ENCODE measurements at regions not wholly inside any gene's neighbourhood (a gene's known extent, or its start where the extent isn't known, plus 50 kb on each side); places are given as distances from the start of the nearest gene placed in this dataset.

DNA sequence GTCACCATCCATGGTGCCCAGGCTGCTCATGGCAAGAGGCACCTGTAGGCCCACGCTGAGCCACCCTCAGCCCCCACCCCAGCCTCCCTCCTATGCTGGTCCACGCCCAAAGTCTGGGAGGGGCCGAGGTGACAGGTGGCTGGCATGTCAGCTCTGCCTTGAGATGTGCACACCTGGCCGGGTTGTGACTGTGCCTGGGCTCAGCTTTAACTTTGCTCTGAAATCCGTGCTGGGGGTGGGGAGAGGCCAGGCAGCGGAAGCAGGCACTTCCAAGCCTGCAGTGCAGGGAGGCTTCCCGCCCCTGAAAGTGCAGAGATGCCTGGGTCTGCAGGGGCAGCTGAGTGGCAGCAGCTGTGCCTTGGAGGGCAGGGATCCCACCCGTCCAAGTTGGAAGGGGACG, 1124.8 kb downstream of the SI start:
- no peaks in the 10 kb centered on the region for H3K36me3 ChIP-seq (ENCODE audit: control insufficient read depth, insufficient read depth, low read length)
- no peaks in the 10 kb centered on the region for H3K27me3 ChIP-seq (ENCODE audit: control insufficient read depth in 2 of 2, insufficient read depth in 2 of 2, low read length in 2 of 2)
- H2AFZ ChIP-seq (ENCODE audit: low read depth, low read length), result no peak overlapping the region
- BruUV-seq (replicated peaks), result no TSS peak
- no peaks in the 10 kb centered on the region; the same call in 1 of the 2 replicates for H3K9me3 ChIP-seq (replicated peaks; ENCODE audit: control insufficient read depth, insufficient read depth, low read depth, low read length)
- ChIA-PET CTCF (ENCODE audit: low intra/inter-chr PET ratio) (no interaction called here), POLR2A (no interaction called here)
- H3K4me1 ChIP-seq (replicated peaks in 1 of 2; ENCODE audit: control insufficient read depth in 2 of 2, insufficient read depth in 2 of 2, low read length in 2 of 2), result no peaks in the 10 kb centered on the region
- no peaks in the 10 kb centered on the region for H4K20me1 ChIP-seq (replicated peaks; ENCODE audit: control insufficient read depth, insufficient read depth, low read length)
- under 1% methylated on average over 9 of the region's 9 CpGs for WGBS (ENCODE audit: insufficient coverage, low coverage, missing lambda C conversion rate)
- H3K4me3 ChIP-seq, result no peak overlapping the region
- H3K79me2 ChIP-seq (ENCODE audit: control insufficient read depth, insufficient read depth, low read length), result no peaks in the 10 kb centered on the region
- no peak for FAIRE-seq
- in situ Hi-C loops (cut with MboI), result no loop called here
- H3K9me1 ChIP-seq (ENCODE audit: control insufficient read depth, insufficient read depth, low read length), result no peaks in the 10 kb centered on the region
- TF ChIP-seq, protein P1, sequence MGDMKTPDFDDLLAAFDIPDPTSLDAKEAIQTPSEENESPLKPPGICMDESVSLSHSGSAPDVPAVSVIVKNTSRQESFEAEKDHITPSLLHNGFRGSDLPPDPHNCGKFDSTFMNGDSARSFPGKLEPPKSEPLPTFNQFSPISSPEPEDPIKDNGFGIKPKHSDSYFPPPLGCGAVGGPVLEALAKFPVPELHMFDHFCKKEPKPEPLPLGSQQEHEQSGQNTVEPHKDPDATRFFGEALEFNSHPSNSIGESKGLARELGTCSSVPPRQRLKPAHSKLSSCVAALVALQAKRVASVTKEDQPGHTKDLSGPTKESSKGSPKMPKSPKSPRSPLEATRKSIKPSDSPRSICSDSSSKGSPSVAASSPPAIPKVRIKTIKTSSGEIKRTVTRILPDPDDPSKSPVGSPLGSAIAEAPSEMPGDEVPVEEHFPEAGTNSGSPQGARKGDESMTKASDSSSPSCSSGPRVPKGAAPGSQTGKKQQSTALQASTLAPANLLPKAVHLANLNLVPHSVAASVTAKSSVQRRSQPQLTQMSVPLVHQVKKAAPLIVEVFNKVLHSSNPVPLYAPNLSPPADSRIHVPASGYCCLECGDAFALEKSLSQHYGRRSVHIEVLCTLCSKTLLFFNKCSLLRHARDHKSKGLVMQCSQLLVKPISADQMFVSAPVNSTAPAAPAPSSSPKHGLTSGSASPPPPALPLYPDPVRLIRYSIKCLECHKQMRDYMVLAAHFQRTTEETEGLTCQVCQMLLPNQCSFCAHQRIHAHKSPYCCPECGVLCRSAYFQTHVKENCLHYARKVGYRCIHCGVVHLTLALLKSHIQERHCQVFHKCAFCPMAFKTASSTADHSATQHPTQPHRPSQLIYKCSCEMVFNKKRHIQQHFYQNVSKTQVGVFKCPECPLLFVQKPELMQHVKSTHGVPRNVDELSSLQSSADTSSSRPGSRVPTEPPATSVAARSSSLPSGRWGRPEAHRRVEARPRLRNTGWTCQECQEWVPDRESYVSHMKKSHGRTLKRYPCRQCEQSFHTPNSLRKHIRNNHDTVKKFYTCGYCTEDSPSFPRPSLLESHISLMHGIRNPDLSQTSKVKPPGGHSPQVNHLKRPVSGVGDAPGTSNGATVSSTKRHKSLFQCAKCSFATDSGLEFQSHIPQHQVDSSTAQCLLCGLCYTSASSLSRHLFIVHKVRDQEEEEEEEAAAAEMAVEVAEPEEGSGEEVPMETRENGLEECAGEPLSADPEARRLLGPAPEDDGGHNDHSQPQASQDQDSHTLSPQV (IDR thresholded peaks at IDR 0.05), result no peak
- TF ChIP-seq SRF (CRISPR knock-in tag; IDR thresholded peaks at IDR 0.05) (no peak), CSDE1 (IDR thresholded peaks at IDR 0.05) (no peak), ZEB2 (IDR thresholded peaks at IDR 0.05) (no peak), MYC (IDR thresholded peaks at IDR 0.05; ENCODE audit: low read depth, low read length) (no peak), MYC (CRISPR knock-in tag; IDR thresholded peaks at IDR 0.05; ENCODE audit: borderline replicate concordance, low read depth) (no peak), ZNF695 (CRISPR knock-in tag; IDR thresholded peaks at IDR 0.05) (no peak), TEAD2 (tag; IDR thresholded peaks at IDR 0.05) (no peak), ZNF212 (CRISPR knock-in tag; IDR thresholded peaks at IDR 0.05) (no peak), HNRNPK (IDR thresholded peaks at IDR 0.05; ENCODE audit: low read depth, low read length, poor library complexity, severe bottlenecking) (no peak)
- ATAC-seq, result no peak
- intact Hi-C loops (cut with micrococcal nuclease), result no loop called here
- no peak overlapping the region for H3K4me2 ChIP-seq (ENCODE audit: insufficient read depth, low read length)
- H3K27ac ChIP-seq (ENCODE audit: extremely low read depth, low read depth, low read length), result no peak overlapping the region
- H3K9ac ChIP-seq (ENCODE audit: insufficient read depth in 1 of 2, low read depth in 2 of 2, low read length in 2 of 2), result no peak overlapping the region
- no peak for DNase-seq (ENCODE audit: extremely low read depth in 1 of 4, low spot score in 3 of 4)
